ENCODE measurements at regions not wholly inside any gene's neighbourhood (a gene's known extent, or its start where the extent isn't known, plus 50 kb on each side); places are given as distances from the start of the nearest gene placed in this dataset.

- Mint-ChIP-seq H3K4me1 (ENCODE audit: low read depth, unreplicated experiment) (no peaks in the 10 kb centered on the region), H3K36me3 (ENCODE audit: unreplicated experiment) (no peaks in the 10 kb centered on the region), H3K27ac (ENCODE audit: unreplicated experiment) (no peak overlapping the region), H3K4me3 (ENCODE audit: unreplicated experiment) (no peak overlapping the region), H3K9me3 (ENCODE audit: unreplicated experiment) (peaks cover 2% of the 10 kb centered on the region), H3K27me3 (ENCODE audit: unreplicated experiment) (no peaks in the 10 kb centered on the region)
- no peak for TF ChIP-seq CTCF (IDR thresholded peaks at IDR 0.05; ENCODE audit: partially characterized antibody, unreplicated experiment)
- DNase-seq: no peak
Measured at GRCh38 chr14:43647302-43647701, 859.8 kb downstream of the FSCB start.

GRCh38 chr14:43640718-43641267, 866.3 kb downstream of the FSCB start:
- Mint-ChIP-seq H3K36me3 (ENCODE audit: unreplicated experiment) (no peaks in the 10 kb centered on the region), H3K9me3 (ENCODE audit: unreplicated experiment) (no peaks in the 10 kb centered on the region), H3K4me1 (ENCODE audit: low read depth, unreplicated experiment) (no peaks in the 10 kb centered on the region), H3K27me3 (ENCODE audit: unreplicated experiment) (no peaks in the 10 kb centered on the region), H3K4me3 (ENCODE audit: unreplicated experiment) (no peak overlapping the region), H3K27ac (ENCODE audit: unreplicated experiment) (no peak overlapping the region)
- no peak for TF ChIP-seq CTCF (IDR thresholded peaks at IDR 0.05; ENCODE audit: partially characterized antibody, unreplicated experiment)
- no peak for DNase-seq

- no peak for DNase-seq
- H3K4me3 Mint-ChIP-seq (ENCODE audit: unreplicated experiment): no peak overlapping the region
- no peaks in the 10 kb centered on the region for H3K4me1 Mint-ChIP-seq (ENCODE audit: low read depth, unreplicated experiment)
- TF ChIP-seq CTCF (IDR thresholded peaks at IDR 0.05; ENCODE audit: partially characterized antibody, unreplicated experiment): no peak
- no peaks in the 10 kb centered on the region for H3K9me3 Mint-ChIP-seq (ENCODE audit: unreplicated experiment)
- no peak overlapping the region for H3K27ac Mint-ChIP-seq (ENCODE audit: unreplicated experiment)
- no peaks in the 10 kb centered on the region for H3K27me3 Mint-ChIP-seq (ENCODE audit: unreplicated experiment)
- no peaks in the 10 kb centered on the region for H3K36me3 Mint-ChIP-seq (ENCODE audit: unreplicated experiment)
Measured at GRCh38 chr14:43625294-43625693, 881.8 kb downstream of the FSCB start.

- Mint-ChIP-seq H3K27me3 (ENCODE audit: unreplicated experiment) (no peaks in the 10 kb centered on the region), H3K9me3 (ENCODE audit: unreplicated experiment) (no peaks in the 10 kb centered on the region), H3K36me3 (ENCODE audit: unreplicated experiment) (peaks cover 4% of the 10 kb centered on the region), H3K4me3 (ENCODE audit: unreplicated experiment) (no peak overlapping the region), H3K4me1 (ENCODE audit: low read depth, unreplicated experiment) (no peaks in the 10 kb centered on the region), H3K27ac (ENCODE audit: unreplicated experiment) (no peak overlapping the region)
- TF ChIP-seq CTCF (IDR thresholded peaks at IDR 0.05; ENCODE audit: partially characterized antibody, unreplicated experiment): no peak
- DNase-seq: no peak
Measured at GRCh38 chr14:43621282-43621681, 885.8 kb downstream of the FSCB start.

GRCh38 chr14:43595096-43595772, 911.8 kb downstream of the FSCB start:
- TF ChIP-seq CTCF (IDR thresholded peaks at IDR 0.05; ENCODE audit: partially characterized antibody, unreplicated experiment): no peak
- DNase-seq: no peak
- Mint-ChIP-seq H3K27ac (ENCODE audit: unreplicated experiment) (no peak overlapping the region), H3K4me3 (ENCODE audit: unreplicated experiment) (no peak overlapping the region), H3K4me1 (ENCODE audit: low read depth, unreplicated experiment) (no peaks in the 10 kb centered on the region), H3K27me3 (ENCODE audit: unreplicated experiment) (no peaks in the 10 kb centered on the region), H3K36me3 (ENCODE audit: unreplicated experiment) (no peaks in the 10 kb centered on the region), H3K9me3 (ENCODE audit: unreplicated experiment) (no peaks in the 10 kb centered on the region)
